ENCODE measurements at regions not wholly inside any gene's neighbourhood (a gene's known extent, or its start where the extent isn't known, plus 50 kb on each side); places are given as distances from the start of the nearest gene placed in this dataset.
"Not testable (repeated sequence)": the region's sequence is repeated elsewhere in the genome, so short reads cannot be mapped to it uniquely, and the experiment has no call there.

- no peak overlapping the region for H3K27ac ChIP-seq
Measured at GRCh38 chr14:92223025-92223424, 99.9 kb upstream of the SLC24A4 start.

GRCh38 chr14:92224358-92224954 lies 98.5 kb upstream of the SLC24A4 start:
- Histone ChIP-seq H3K27ac (no peak overlapping the region), H3K4me3 (no peak overlapping the region)

More at GRCh38 chr14:92223025-92223424, 99.9 kb upstream of the SLC24A4 start:
- no peak overlapping the region for H3K4me3 ChIP-seq

GRCh38 chr14:92225731-92226130 lies 97.2 kb upstream of the SLC24A4 start:
- no peak overlapping the region for H3K27ac ChIP-seq
- no peak overlapping the region for H3K4me3 ChIP-seq

GRCh38 chr14:92226166-92226565 lies 96.8 kb upstream of the SLC24A4 start:
- not testable (repeated sequence) for H3K27ac ChIP-seq, H3K4me3 ChIP-seq

GRCh38 chr14:92236243-92236900 lies 86.6 kb upstream of the SLC24A4 start:
- no peak overlapping the region for H3K4me3 ChIP-seq
- H3K27ac ChIP-seq: no peak overlapping the region

- Histone ChIP-seq H3K4me3 (no peak overlapping the region), H3K27ac (no peak overlapping the region)
Measured at GRCh38 chr14:92240658-92241057, 82.3 kb upstream of the SLC24A4 start.

GRCh38 chr14:92241966-92242595 lies 80.9 kb upstream of the SLC24A4 start:
- Histone ChIP-seq H3K4me3 (no peak overlapping the region), H3K27ac (no peak overlapping the region)

GRCh38 chr14:92244805-92245204 lies 78.2 kb upstream of the SLC24A4 start:
- H3K27ac ChIP-seq: no peak overlapping the region
- H3K4me3 ChIP-seq: no peak overlapping the region

GRCh38 chr14:92247341-92247740 lies 75.6 kb upstream of the SLC24A4 start:
- no peak overlapping the region for H3K27ac ChIP-seq
- no peak overlapping the region for H3K4me3 ChIP-seq

GRCh38 chr14:92247947-92248346 lies 75.0 kb upstream of the SLC24A4 start:
- H3K27ac ChIP-seq: no peak overlapping the region
- no peak overlapping the region for H3K4me3 ChIP-seq

GRCh38 chr14:92248696-92249095 lies 74.3 kb upstream of the SLC24A4 start:
- H3K4me3 ChIP-seq: no peak overlapping the region
- H3K27ac ChIP-seq: no peak overlapping the region

GRCh38 chr14:92250366-92250765 lies 72.6 kb upstream of the SLC24A4 start:
- not testable (repeated sequence) for H3K27ac ChIP-seq, H3K4me3 ChIP-seq

GRCh38 chr14:92252323-92252722 lies 70.6 kb upstream of the SLC24A4 start:
- no peak overlapping the region for H3K27ac ChIP-seq
- no peak overlapping the region for H3K4me3 ChIP-seq

- no peak overlapping the region for H3K27ac ChIP-seq
- H3K4me3 ChIP-seq: no peak overlapping the region
Measured at GRCh38 chr14:92253381-92253894, 69.5 kb upstream of the SLC24A4 start.

GRCh38 chr14:92254786-92255185 lies 68.2 kb upstream of the SLC24A4 start:
- no peak overlapping the region for H3K4me3 ChIP-seq
- no peak overlapping the region for H3K27ac ChIP-seq

GRCh38 chr14:92258934-92259333 lies 64.0 kb upstream of the SLC24A4 start:
- H3K27ac ChIP-seq: peak overlapping the region in 1 of 21 experiments; percentile 12
- no peak overlapping the region for H3K4me3 ChIP-seq

GRCh38 chr14:92259613-92260357 lies 63.2 kb upstream of the SLC24A4 start:
- H3K4me3 ChIP-seq: no peak overlapping the region
- peak overlapping the region in 1 of 21 experiments; percentile 37 for H3K27ac ChIP-seq

GRCh38 chr14:92263681-92264080 lies 59.3 kb upstream of the SLC24A4 start:
- Histone ChIP-seq H3K4me3 (no peak overlapping the region), H3K27ac (peak overlapping the region in 4 of 21 experiments; percentile 16 to 40 (median 36))

GRCh38 chr14:92264195-92264594 lies 58.8 kb upstream of the SLC24A4 start:
- H3K27ac ChIP-seq: peak overlapping the region in 2 of 21 experiments; percentile 36 to 40
- no peak overlapping the region for H3K4me3 ChIP-seq

GRCh38 chr14:92266216-92266615 lies 56.7 kb upstream of the SLC24A4 start:
- Histone ChIP-seq H3K27ac (no peak overlapping the region), H3K4me3 (no peak overlapping the region)

All from skin epidermis (tissue), 12 donors.